ENCODE measurements at regions not wholly inside any gene's neighbourhood (a gene's known extent, or its start where the extent isn't known, plus 50 kb on each side); places are given as distances from the start of the nearest gene placed in this dataset.

- Histone ChIP-seq H3K4me3 (no peak overlapping the region), H3K27ac (no peak overlapping the region), H3K9me3 (no peaks in the 10 kb centered on the region), H3K36me3 (no peaks in the 10 kb centered on the region), H3K27me3 (no peaks in the 10 kb centered on the region), H3K4me1 (no peaks in the 10 kb centered on the region)
- intact Hi-C loops (cut with DNase I): no loop called here
- no peak for DNase-seq (ENCODE audit: low spot score in 2 of 2)
- TF ChIP-seq CTCF (IDR thresholded peaks at IDR 0.05): no peak
These were observed 202.9 kb downstream of the GLRX3 start for GRCh38 chr10:130339091-130339490.

GRCh38 chr10:130339911-130340310 lies 203.7 kb downstream of the GLRX3 start:
- no peak for DNase-seq (ENCODE audit: low spot score in 2 of 2)
- Histone ChIP-seq H3K27me3 (no peaks in the 10 kb centered on the region), H3K27ac (no peak overlapping the region), H3K4me3 (no peak overlapping the region), H3K9me3 (no peaks in the 10 kb centered on the region), H3K36me3 (no peaks in the 10 kb centered on the region), H3K4me1 (no peaks in the 10 kb centered on the region)
- intact Hi-C loops (cut with DNase I): no loop called here
- TF ChIP-seq CTCF (IDR thresholded peaks at IDR 0.05): no peak

- H3K9me3 ChIP-seq: no peaks in the 10 kb centered on the region
- H3K4me3 ChIP-seq: no peak overlapping the region
- no peaks in the 10 kb centered on the region for H3K4me1 ChIP-seq
- intact Hi-C loops (cut with DNase I): no loop called here
- no peak for TF ChIP-seq CTCF (IDR thresholded peaks at IDR 0.05)
- no peak overlapping the region for H3K27ac ChIP-seq
- no peak for DNase-seq (ENCODE audit: low spot score in 2 of 2)
- no peaks in the 10 kb centered on the region for H3K27me3 ChIP-seq
- no peaks in the 10 kb centered on the region for H3K36me3 ChIP-seq
These were observed 204.6 kb downstream of the GLRX3 start for GRCh38 chr10:130340816-130341215.

DNA sequence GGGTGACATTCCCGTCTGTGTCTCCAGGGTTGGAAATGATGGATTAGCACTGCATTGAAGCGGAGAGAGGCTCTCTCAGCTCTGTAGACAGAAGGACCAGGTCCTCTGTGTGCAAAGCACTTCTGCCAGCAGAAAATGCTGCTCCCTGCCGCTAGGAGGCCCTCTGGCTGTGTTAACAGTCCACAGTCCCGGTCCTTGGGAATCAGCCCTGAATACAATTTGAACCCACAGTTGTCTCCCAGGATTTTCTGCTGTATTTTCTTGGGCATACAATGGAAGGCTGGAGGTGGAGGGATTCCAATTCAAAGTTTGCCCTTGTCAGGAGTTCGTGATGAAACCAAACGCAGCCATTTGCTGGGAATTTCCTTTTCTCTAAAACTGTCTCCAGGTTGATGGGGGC lies 205.2 kb downstream of the GLRX3 start:
- Histone ChIP-seq H3K4me1 (no peaks in the 10 kb centered on the region), H3K9me3 (peaks cover 0 to 2% of the 10 kb centered on the region in 2 donors), H3K27ac (no peak overlapping the region), H3K4me3 (no peak overlapping the region), H3K36me3 (no peaks in the 10 kb centered on the region), H3K27me3 (no peaks in the 10 kb centered on the region)
- intact Hi-C loops (cut with DNase I): no loop called here
- DNase-seq (ENCODE audit: low spot score in 2 of 2): no peak
- peak in 1 of 3 experiments; percentile 13 for TF ChIP-seq CTCF (IDR thresholded peaks at IDR 0.05)

- no peaks in the 10 kb centered on the region for H3K4me1 ChIP-seq
- H3K27me3 ChIP-seq: no peaks in the 10 kb centered on the region
- H3K9me3 ChIP-seq: peaks cover 7% of the 10 kb centered on the region in 2 donors
- H3K4me3 ChIP-seq: no peak overlapping the region
- TF ChIP-seq CTCF (IDR thresholded peaks at IDR 0.05): no peak
- intact Hi-C loops (cut with DNase I): no loop called here
- H3K36me3 ChIP-seq: no peaks in the 10 kb centered on the region
- H3K27ac ChIP-seq: no peak overlapping the region
- no peak for DNase-seq (ENCODE audit: low spot score in 2 of 2)
These were observed 209.5 kb downstream of the GLRX3 start for GRCh38 chr10:130345728-130346127.

- no peak overlapping the region for H3K27ac ChIP-seq
- no peak overlapping the region for H3K4me3 ChIP-seq
- no peak for DNase-seq (ENCODE audit: low spot score in 2 of 2)
- no peaks in the 10 kb centered on the region for H3K27me3 ChIP-seq
- peaks cover 7% of the 10 kb centered on the region in 2 donors for H3K9me3 ChIP-seq
- no peaks in the 10 kb centered on the region for H3K4me1 ChIP-seq
- TF ChIP-seq CTCF (IDR thresholded peaks at IDR 0.05): no peak
- H3K36me3 ChIP-seq: no peaks in the 10 kb centered on the region
- intact Hi-C loops (cut with DNase I): no loop called here
These were observed 214.8 kb downstream of the GLRX3 start for GRCh38 chr10:130350996-130351395.

Data from ascending aorta (tissue), 2 donors.